Activated CD8-positive, alpha-beta memory T cell treated with anti-CD3 and anti-CD28 coated beads, Interleukin-2, amount 50 U/mL, for 24 hours (primary cell): ENCODE measurements at regions not wholly inside any gene's neighbourhood (a gene's known extent, or its start where the extent isn't known, plus 50 kb on each side); places are given as distances from the start of the nearest gene placed in this dataset.
"Not testable (repeated sequence)": the region's sequence is repeated elsewhere in the genome, so short reads cannot be mapped to it uniquely, and the experiment has no call there.

ENCODE experiments used
- DNase-seq: peaks from one replicate; pipeline ENCODE4 v3.0.0-alpha.2; 2020; ENCODE audit errors: extremely low read depth

GRCh38 chr2:220687231-220687843 is 884.8 kb downstream of the EPHA4 start:
- DNase-seq: peak; percentile 13

- DNase-seq: no peak
These were observed 876.5 kb downstream of the EPHA4 start for GRCh38 chr2:220695397-220696279.

- no peak for DNase-seq
These were observed 875.8 kb downstream of the EPHA4 start for GRCh38 chr2:220696280-220696669.

- no peak for DNase-seq
These were observed 875.1 kb downstream of the EPHA4 start for GRCh38 chr2:220697011-220697410.

GRCh38 chr2:220701115-220701514 is 871.0 kb downstream of the EPHA4 start:
- DNase-seq: no peak

GRCh38 chr2:220703279-220703678 is 868.8 kb downstream of the EPHA4 start:
- no peak for DNase-seq

GRCh38 chr2:220704081-220704480 is 868.0 kb downstream of the EPHA4 start:
- no peak for DNase-seq

GRCh38 chr2:220704810-220705209 is 867.3 kb downstream of the EPHA4 start:
- DNase-seq: no peak

- no peak for DNase-seq
These were observed 866.4 kb downstream of the EPHA4 start for GRCh38 chr2:220705678-220706077.

- no peak for DNase-seq
These were observed 864.8 kb downstream of the EPHA4 start for GRCh38 chr2:220707261-220707660.

- DNase-seq: no peak
These were observed 863.7 kb downstream of the EPHA4 start for GRCh38 chr2:220708366-220708765.

- DNase-seq: no peak
These were observed 854.8 kb downstream of the EPHA4 start for GRCh38 chr2:220717283-220717682.

- no peak for DNase-seq
These were observed 835.3 kb downstream of the EPHA4 start for GRCh38 chr2:220736778-220737177.

GRCh38 chr2:220743203-220743602 is 828.9 kb downstream of the EPHA4 start:
- no peak for DNase-seq

- DNase-seq: no peak
These were observed 827.2 kb downstream of the EPHA4 start for GRCh38 chr2:220744861-220745260.

- DNase-seq: no peak
These were observed 826.4 kb downstream of the EPHA4 start for GRCh38 chr2:220745682-220746081.

- no peak for DNase-seq
These were observed 824.4 kb downstream of the EPHA4 start for GRCh38 chr2:220747736-220748135.

- no peak for DNase-seq
These were observed 823.1 kb downstream of the EPHA4 start for GRCh38 chr2:220748875-220749479.

- no peak for DNase-seq
These were observed 818.6 kb downstream of the EPHA4 start for GRCh38 chr2:220753486-220753885.

- DNase-seq: no peak
These were observed 815.5 kb downstream of the EPHA4 start for GRCh38 chr2:220756653-220757052.

- DNase-seq: not testable (repeated sequence)
These were observed 813.7 kb downstream of the EPHA4 start for GRCh38 chr2:220758376-220758775.

GRCh38 chr2:220764171-220764570 is 807.9 kb downstream of the EPHA4 start:
- DNase-seq: no peak
